Right cardiac atrium (tissue), 5 donors: ENCODE measurements at regions not wholly inside any gene's neighbourhood (a gene's known extent, or its start where the extent isn't known, plus 50 kb on each side); places are given as distances from the start of the nearest gene placed in this dataset.

Experiments
- ATAC-seq, 2 donors: fragments of 200-7000 bp; cut with Tn5 transposase; one replicate each; pipeline versions ENCODE4 v1.8.0 to v1.9.1; 2020; ENCODE audit warnings: moderate library complexity in 2 of 2, mild to moderate bottlenecking in 1 of 2
- DNase-seq, 3 donors: peaks; one replicate each; pipeline ENCODE4 v3.0.0-alpha.2; 2020
- H3K27ac ChIP-seq: one replicate; pipeline ENCODE4 v1.5.1; 2013; ENCODE audit warnings: mild to moderate bottlenecking, low read length, control low read depth, moderate library complexity
- H3K27me3 ChIP-seq: one replicate; pipeline ENCODE4 v1.6.1; 2013; ENCODE audit not compliant: control insufficient read depth, insufficient read depth
- H3K4me1 ChIP-seq: one replicate; pipeline ENCODE4 v1.6.1; 2013; ENCODE audit warnings: low read length; ENCODE audit not compliant: control insufficient read depth, insufficient read depth
- H3K4me3 ChIP-seq: one replicate; pipeline ENCODE4 v1.5.1; 2013; ENCODE audit warnings: low read length, control low read depth
- H3K9me3 ChIP-seq: one replicate; pipeline ENCODE4 v1.6.1; 2013; ENCODE audit warnings: low read length; ENCODE audit not compliant: control insufficient read depth
- WGBS: extraction: QIAGEN DNeasy Blood & Tissue Kit; methylation state at CpG from one replicate; pipeline ENCODE4 v1.1.7; 2013; 5-methylcytosine and 5-hydroxymethylcytosine counted together
- intact Hi-C, 4 donors: fragments of 100-400 bp; cut with DNase I; formaldehyde crosslinking; loops; one replicate each; pipeline versions ENCODE4 v1.11.0 to v1.14.0; 2022 to 2023
- donor health status: healthy with polysubstance abuse.
- donor health status: DM: no; HTN: yes; CAD: no.
- donor health status: DM: no; HTN: no; CAD: no.
- donor health status: DM: no; HTN: yes; CAD: no; lungs with severe emphysema.
- donor health status: DM: yes; HTN: yes; CAD: no.

GRCh38 chr3:20422391-20422790 is 236.4 kb upstream of the SGO1 start:
- H3K27ac ChIP-seq = no peak overlapping the region
- H3K27me3 ChIP-seq = no peaks in the 10 kb centered on the region
- H3K4me3 ChIP-seq = no peak overlapping the region
- H3K4me1 ChIP-seq = no peaks in the 10 kb centered on the region
- WGBS = 79% methylated on average over 2 of the region's 2 CpGs
- no peaks in the 10 kb centered on the region for H3K9me3 ChIP-seq
- ATAC-seq = no peak
- DNase-seq = no peak
- intact Hi-C loops = no loop called here

GRCh38 chr3:20417388-20418108 is 231.5 kb upstream of the SGO1 start:
- H3K9me3 ChIP-seq = no peaks in the 10 kb centered on the region
- no peak overlapping the region for H3K27ac ChIP-seq
- H3K27me3 ChIP-seq = no peaks in the 10 kb centered on the region
- WGBS = 80% methylated on average over 5 of the region's 5 CpGs
- no peak overlapping the region for H3K4me3 ChIP-seq
- ATAC-seq (no peak), DNase-seq (no peak)
- intact Hi-C loops = no loop called here
- no peaks in the 10 kb centered on the region for H3K4me1 ChIP-seq

- no peak overlapping the region for H3K27ac ChIP-seq
- intact Hi-C loops = no loop called here
- no peak for ATAC-seq
These were observed 220.6 kb upstream of the SGO1 start for GRCh38 chr3:20406611-20407011.

GRCh38 chr3:20405744-20406143 is 219.7 kb upstream of the SGO1 start:
- intact Hi-C loops = no loop called here
- DNase-seq (no peak), ATAC-seq (no peak)
- no peak overlapping the region for H3K4me3 ChIP-seq
- no peaks in the 10 kb centered on the region for H3K27me3 ChIP-seq
- no peak overlapping the region for H3K27ac ChIP-seq
- H3K9me3 ChIP-seq = no peaks in the 10 kb centered on the region
- H3K4me1 ChIP-seq = no peaks in the 10 kb centered on the region
- WGBS = 77% methylated on average over 4 of the region's 4 CpGs

More at GRCh38 chr3:20406611-20407011, 220.6 kb upstream of the SGO1 start:
- 34% methylated on average over 2 of the region's 2 CpGs for WGBS
- Histone ChIP-seq H3K27me3 (no peaks in the 10 kb centered on the region), H3K9me3 (no peaks in the 10 kb centered on the region), H3K4me1 (no peaks in the 10 kb centered on the region), H3K4me3 (no peak overlapping the region)
- no peak for DNase-seq

- no peaks in the 10 kb centered on the region for H3K27me3 ChIP-seq
- intact Hi-C loops = no loop called here
- no peak overlapping the region for H3K27ac ChIP-seq
- WGBS = 88% methylated on average over 3 of the region's 3 CpGs
- H3K9me3 ChIP-seq = no peaks in the 10 kb centered on the region
- no peak overlapping the region for H3K4me3 ChIP-seq
- no peak for DNase-seq
- no peaks in the 10 kb centered on the region for H3K4me1 ChIP-seq
- no peak for ATAC-seq
These were observed 219.2 kb upstream of the SGO1 start for GRCh38 chr3:20405231-20405630.

DNA sequence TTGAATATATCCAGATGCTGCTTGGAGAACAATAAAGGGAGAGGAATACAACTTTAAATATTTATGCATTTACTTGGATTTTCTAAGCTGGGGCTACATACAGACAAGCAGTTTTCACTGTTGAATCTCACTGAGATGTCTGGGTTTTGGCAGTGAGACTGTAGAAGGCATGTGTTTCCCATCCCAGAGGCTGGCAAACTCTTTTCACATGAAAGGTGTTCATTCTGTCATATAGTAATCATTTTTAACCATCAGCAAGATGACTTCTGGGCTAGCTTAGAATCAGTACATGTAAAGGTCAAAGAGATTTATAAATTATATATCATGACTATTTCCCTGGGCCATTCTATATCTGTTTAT is 218.7 kb upstream of the SGO1 start:
- DNase-seq = no peak
- Histone ChIP-seq H3K4me3 (no peak overlapping the region), H3K27ac (no peak overlapping the region), H3K27me3 (no peaks in the 10 kb centered on the region), H3K4me1 (no peaks in the 10 kb centered on the region), H3K9me3 (no peaks in the 10 kb centered on the region)
- intact Hi-C loops = no loop called here
- ATAC-seq = no peak

- no peak overlapping the region for H3K4me3 ChIP-seq
- intact Hi-C loops = no loop called here
- no peaks in the 10 kb centered on the region for H3K9me3 ChIP-seq
- H3K27me3 ChIP-seq = no peaks in the 10 kb centered on the region
- ATAC-seq (no peak), DNase-seq (no peak)
- no peaks in the 10 kb centered on the region for H3K4me1 ChIP-seq
- 89% methylated on average over 3 of the region's 3 CpGs for WGBS
- no peak overlapping the region for H3K27ac ChIP-seq
These were observed 218.2 kb upstream of the SGO1 start for GRCh38 chr3:20403986-20404740.

DNA sequence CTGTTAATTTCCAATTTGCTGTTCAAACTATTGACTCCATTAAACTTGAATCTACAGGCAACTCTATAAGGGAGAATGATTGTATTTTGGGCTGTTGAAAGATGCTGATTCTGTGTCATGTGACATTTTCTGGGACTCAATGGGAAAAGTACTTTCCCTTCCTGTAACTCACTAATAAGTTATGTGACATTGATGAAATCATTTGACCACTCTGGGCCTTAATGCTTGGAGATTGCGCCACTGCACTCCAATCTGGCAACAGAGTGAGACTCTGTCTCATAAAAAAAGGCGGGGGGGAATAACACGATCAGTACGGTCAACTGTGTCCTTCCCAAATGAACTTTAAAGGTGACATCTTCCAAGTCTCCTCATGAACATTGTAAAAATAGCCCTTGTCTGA is 215.2 kb upstream of the SGO1 start:
- no peaks in the 10 kb centered on the region for H3K27me3 ChIP-seq
- no peaks in the 10 kb centered on the region for H3K9me3 ChIP-seq
- intact Hi-C loops = no loop called here
- no peak overlapping the region for H3K27ac ChIP-seq
- no peak for DNase-seq
- WGBS = 96% methylated on average over 4 of the region's 4 CpGs
- ATAC-seq = no peak
- no peaks in the 10 kb centered on the region for H3K4me1 ChIP-seq
- no peak overlapping the region for H3K4me3 ChIP-seq

DNA sequence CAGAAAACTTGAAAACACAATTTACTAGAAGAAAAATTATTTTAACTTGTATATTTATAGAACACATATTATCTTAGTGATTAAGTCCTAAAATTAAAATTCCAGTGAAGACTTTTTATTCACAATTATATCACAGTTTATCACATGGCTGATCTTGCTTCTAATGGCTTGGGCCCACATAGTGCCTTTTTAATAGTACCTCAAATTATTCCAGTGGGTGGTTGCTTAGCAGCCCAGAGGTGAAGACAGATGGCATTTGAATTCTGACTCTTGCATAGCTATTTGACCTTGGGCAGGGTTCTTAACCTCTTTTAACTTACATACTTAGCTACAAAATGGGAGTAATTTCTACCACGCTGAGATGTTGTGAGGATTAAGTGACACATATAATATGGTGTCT is 214.7 kb upstream of the SGO1 start:
- no peaks in the 10 kb centered on the region for H3K4me1 ChIP-seq
- ATAC-seq (no peak), DNase-seq (no peak)
- no peak overlapping the region for H3K4me3 ChIP-seq
- H3K27ac ChIP-seq = no peak overlapping the region
- no peaks in the 10 kb centered on the region for H3K27me3 ChIP-seq
- H3K9me3 ChIP-seq = no peaks in the 10 kb centered on the region
- intact Hi-C loops = no loop called here
- WGBS = 89% methylated on average over 1 of the region's 1 CpG

DNA sequence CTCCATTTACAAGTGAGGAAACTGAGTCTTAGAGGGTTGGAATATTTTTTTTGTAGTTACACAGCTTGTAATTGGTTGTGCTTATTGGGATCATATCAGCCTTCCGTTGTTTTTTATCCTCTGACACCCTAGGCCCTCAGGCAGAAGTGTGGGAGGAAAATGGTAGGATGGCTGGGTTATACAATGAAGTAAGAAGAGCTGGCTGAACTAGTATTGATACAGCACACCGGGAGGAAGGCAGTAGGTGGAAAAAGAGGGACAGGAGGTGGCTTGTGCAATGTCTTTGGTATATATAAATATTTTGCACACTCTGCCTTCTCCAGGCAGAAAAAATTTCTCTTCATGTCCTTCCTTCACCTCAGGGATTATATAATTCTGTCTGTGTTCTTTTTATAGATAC is 214.3 kb upstream of the SGO1 start:
- WGBS = 45% methylated on average over 2 of the region's 2 CpGs
- no peak overlapping the region for H3K27ac ChIP-seq
- intact Hi-C loops = no loop called here
- H3K4me1 ChIP-seq = no peaks in the 10 kb centered on the region
- no peak overlapping the region for H3K4me3 ChIP-seq
- no peak for ATAC-seq
- DNase-seq = no peak
- no peaks in the 10 kb centered on the region for H3K27me3 ChIP-seq
- no peaks in the 10 kb centered on the region for H3K9me3 ChIP-seq

GRCh38 chr3:20396335-20396734 is 210.3 kb upstream of the SGO1 start:
- ATAC-seq (no peak), DNase-seq (no peak)
- H3K9me3 ChIP-seq = no peaks in the 10 kb centered on the region
- WGBS = 88% methylated on average over 3 of the region's 3 CpGs
- H3K4me3 ChIP-seq = no peak overlapping the region
- no peaks in the 10 kb centered on the region for H3K4me1 ChIP-seq
- intact Hi-C loops = no loop called here
- no peak overlapping the region for H3K27ac ChIP-seq
- no peaks in the 10 kb centered on the region for H3K27me3 ChIP-seq
